GM23338 (cell line): ENCODE measurements at regions not wholly inside any gene's neighbourhood (a gene's known extent, or its start where the extent isn't known, plus 50 kb on each side); places are given as distances from the start of the nearest gene placed in this dataset.
A peak's percentile ranks its signal among the peaks of the same experiment; 100 is the strongest.

Experiments
- ATAC-seq: fragments of 200-7000 bp; cut with Tn5 transposase; 3 replicates; pipeline ENCODE4 v1.9.1; 2020
- DNase-seq: peaks from one replicate; pipeline ENCODE4 v3.0.0-alpha.2; 2015; ENCODE audit warnings: low spot score
- H2AFZ ChIP-seq: fragments of 200-600 bp; sonication (generic); 2 replicates; pipeline ENCODE4 v1.8.0; 2016; ENCODE audit warnings: antibody characterized with exemption, mild to moderate bottlenecking, moderate library complexity
- H3F3A ChIP-seq: fragments of 200-600 bp; sonication (generic); replicated peaks from 2 replicates; pipeline ENCODE4 v1.8.0; 2017; ENCODE audit warnings: antibody characterized with exemption, mixed run types, low read depth
- H3K27ac ChIP-seq: fragments of 200-600 bp; sonication (generic); 2 replicates; pipeline ENCODE4 v1.6.1; 2016; ENCODE audit warnings: low read depth
- H3K27me3 ChIP-seq: fragments of 200-600 bp; sonication (generic); 2 replicates; pipeline ENCODE4 v1.8.0; 2016; ENCODE audit warnings: mild to moderate bottlenecking, mixed run types, moderate library complexity; ENCODE audit not compliant: insufficient read depth
- H3K36me3 ChIP-seq: fragments of 200-600 bp; sonication (generic); 2 replicates; pipeline ENCODE4 v1.8.0; 2016; ENCODE audit warnings: mild to moderate bottlenecking; ENCODE audit not compliant: insufficient read depth
- H3K4me1 ChIP-seq: fragments of 200-600 bp; sonication (generic); 2 replicates; pipeline ENCODE4 v1.8.0; 2016; ENCODE audit warnings: mild to moderate bottlenecking, moderate library complexity; ENCODE audit not compliant: insufficient read depth
- H3K4me2 ChIP-seq: fragments of 200-600 bp; sonication (generic); 2 replicates; pipeline ENCODE4 v1.7.1; 2017; ENCODE audit warnings: mixed run types
- H3K4me3 ChIP-seq: fragments of 200-600 bp; sonication (generic); 2 replicates; pipeline ENCODE4 v1.6.1; 2016; ENCODE audit warnings: mixed run types
- H3K79me2 ChIP-seq: fragments of 200-600 bp; sonication (generic); replicated peaks from 2 replicates; pipeline ENCODE4 v1.8.0; 2017; ENCODE audit warnings: mild to moderate bottlenecking; ENCODE audit not compliant: insufficient read depth
- H3K9me2 ChIP-seq: fragments of 200-600 bp; sonication (generic); 2 replicates; pipeline ENCODE4 v1.8.0; 2017; ENCODE audit not compliant: insufficient read depth
- H4K20me1 ChIP-seq: fragments of 200-600 bp; sonication (generic); replicated peaks from 2 replicates; pipeline ENCODE4 v1.8.0; 2017; ENCODE audit warnings: mild to moderate bottlenecking; ENCODE audit not compliant: insufficient read depth
- H3K27ac Mint-ChIP-seq: 2 replicates; pipeline ENCODE4 v1.8.0; 2020; ENCODE audit warnings: inconsistent platforms, mild to moderate bottlenecking, moderate library complexity, mixed read lengths
- H3K27me3 Mint-ChIP-seq: 3 replicates; pipeline ENCODE4 v1.8.0; 2022; ENCODE audit warnings: low read depth, mild to moderate bottlenecking, moderate library complexity, mixed read lengths, inconsistent platforms; ENCODE audit not compliant: insufficient read depth, poor library complexity
- H3K36me3 Mint-ChIP-seq: 3 replicates; pipeline ENCODE4 v1.8.0; 2021; ENCODE audit warnings: low read depth, mild to moderate bottlenecking, inconsistent platforms, moderate library complexity, mixed read lengths
- H3K4me1 Mint-ChIP-seq: 3 replicates; pipeline ENCODE4 v1.8.0; 2020; ENCODE audit warnings: mild to moderate bottlenecking, inconsistent platforms, mixed read lengths
- H3K4me3 Mint-ChIP-seq: 3 replicates; pipeline ENCODE4 v1.8.0; 2021; ENCODE audit warnings: moderate library complexity, mild to moderate bottlenecking, inconsistent platforms, mixed read lengths
- H3K9me3 Mint-ChIP-seq: 3 replicates; pipeline ENCODE4 v1.8.0; 2020; ENCODE audit warnings: moderate library complexity, mild to moderate bottlenecking, inconsistent platforms, mixed read lengths
- CREB1 ChIP-seq: fragments of 250-450 bp; sonication (Bioruptor Pico); IDR thresholded peaks from 2 replicates; pipeline ENCODE4 v1.5.0; 2020; ENCODE audit warnings: low read depth, mild to moderate bottlenecking, moderate library complexity
- CTCF ChIP-seq, 2 experiments: fragments of 200-600 bp in 1 of 2; sonication (generic) in 1 of 2; conservative IDR thresholded peaks; 2 replicates each; pipeline versions ENCODE4 v1.5.1 to v1.6.1; 2016 to 2017; ENCODE audit warnings: antibody characterized with exemption in 2 of 2, low read depth in 2 of 2, mild to moderate bottlenecking in 2 of 2, moderate library complexity in 1 of 2
- JUNB ChIP-seq: IDR thresholded peaks from one replicate; pipeline ENCODE4 v1.6.1; 2016; ENCODE audit warnings: antibody characterized with exemption; ENCODE audit not compliant: unreplicated experiment
- REST ChIP-seq: IDR thresholded peaks from one replicate; pipeline ENCODE4 v1.6.1; 2018; ENCODE audit warnings: antibody characterized with exemption; ENCODE audit not compliant: unreplicated experiment

GRCh38 chr2:129812654-129813053 is 166.8 kb upstream of the RAB6C start (continued):
- TF ChIP-seq REST, result no peak

- Histone ChIP-seq H3K4me1 (no peaks in the 10 kb centered on the region), H4K20me1 (no peaks in the 10 kb centered on the region), H3K36me3 (no peaks in the 10 kb centered on the region; the same call in 1 of the 2 replicates), H3K4me2 (no peak overlapping the region), H3K9me2 (no peaks in the 10 kb centered on the region), H3F3A (no peaks in the 10 kb centered on the region), H2AFZ (no peak overlapping the region), H3K79me2 (no peaks in the 10 kb centered on the region), H3K27me3 (no peaks in the 10 kb centered on the region), H3K4me3 (no peak overlapping the region), H3K27ac (no peak overlapping the region)
- TF ChIP-seq CTCF (conservative IDR thresholded peaks at IDR 0.05; ENCODE audit: low read depth in 2 of 2), result peak; percentile 42 to 81
- TF ChIP-seq CREB1 (CRISPR knock-in tag), result no peak
- no peak overlapping the region for H3K4me3 Mint-ChIP-seq
- peaks cover 27% of the 10 kb centered on the region for H3K36me3 Mint-ChIP-seq
- ATAC-seq (peak; percentile 87), DNase-seq (peak; percentile 43)
- H3K4me1 Mint-ChIP-seq, result no peaks in the 10 kb centered on the region; the same call in 2 of the 3 replicates
- peaks cover 30% of the 10 kb centered on the region for H3K9me3 Mint-ChIP-seq
- H3K27ac Mint-ChIP-seq, result no peak overlapping the region
- peaks cover 6% of the 10 kb centered on the region for H3K27me3 Mint-ChIP-seq
Measured at GRCh38 chr2:129813404-129813803, 166.1 kb upstream of the RAB6C start.

GRCh38 chr2:129816813-129817574 is 162.5 kb upstream of the RAB6C start:
- no peaks in the 10 kb centered on the region for H3K9me2 ChIP-seq
- H2AFZ ChIP-seq, result no peak overlapping the region
- no peaks in the 10 kb centered on the region for H3K4me1 ChIP-seq
- peaks cover 8% of the 10 kb centered on the region for H3K27me3 Mint-ChIP-seq
- H3K4me3 Mint-ChIP-seq, result no peak overlapping the region
- H3K27ac Mint-ChIP-seq, result no peak overlapping the region
- H3K36me3 Mint-ChIP-seq, result peaks cover 27% of the 10 kb centered on the region
- no peaks in the 10 kb centered on the region; the same call in 1 of the 2 replicates for H3K36me3 ChIP-seq
- H3K79me2 ChIP-seq, result no peaks in the 10 kb centered on the region
- no peaks in the 10 kb centered on the region; the same call in 2 of the 3 replicates for H3K4me1 Mint-ChIP-seq
- no peak overlapping the region for H3K27ac ChIP-seq
- H3K4me3 ChIP-seq, result no peak overlapping the region
- no peak overlapping the region for H3K4me2 ChIP-seq
- H3K27me3 ChIP-seq, result no peaks in the 10 kb centered on the region
- DNase-seq (no peak), ATAC-seq (no peak)
- no peaks in the 10 kb centered on the region for H3F3A ChIP-seq
- H4K20me1 ChIP-seq, result no peaks in the 10 kb centered on the region
- H3K9me3 Mint-ChIP-seq, result peaks cover 30% of the 10 kb centered on the region
- TF ChIP-seq CTCF (conservative IDR thresholded peaks at IDR 0.05; ENCODE audit: low read depth in 2 of 2) (no peak), JUNB (no peak)
